ENCODE measurements at regions not wholly inside any gene's neighbourhood (a gene's known extent, or its start where the extent isn't known, plus 50 kb on each side); places are given as distances from the start of the nearest gene placed in this dataset.

GRCh38 chr13:103876571-103876970, 810.4 kb upstream of the SLC10A2 start:
- TF ChIP-seq, protein P1, sequence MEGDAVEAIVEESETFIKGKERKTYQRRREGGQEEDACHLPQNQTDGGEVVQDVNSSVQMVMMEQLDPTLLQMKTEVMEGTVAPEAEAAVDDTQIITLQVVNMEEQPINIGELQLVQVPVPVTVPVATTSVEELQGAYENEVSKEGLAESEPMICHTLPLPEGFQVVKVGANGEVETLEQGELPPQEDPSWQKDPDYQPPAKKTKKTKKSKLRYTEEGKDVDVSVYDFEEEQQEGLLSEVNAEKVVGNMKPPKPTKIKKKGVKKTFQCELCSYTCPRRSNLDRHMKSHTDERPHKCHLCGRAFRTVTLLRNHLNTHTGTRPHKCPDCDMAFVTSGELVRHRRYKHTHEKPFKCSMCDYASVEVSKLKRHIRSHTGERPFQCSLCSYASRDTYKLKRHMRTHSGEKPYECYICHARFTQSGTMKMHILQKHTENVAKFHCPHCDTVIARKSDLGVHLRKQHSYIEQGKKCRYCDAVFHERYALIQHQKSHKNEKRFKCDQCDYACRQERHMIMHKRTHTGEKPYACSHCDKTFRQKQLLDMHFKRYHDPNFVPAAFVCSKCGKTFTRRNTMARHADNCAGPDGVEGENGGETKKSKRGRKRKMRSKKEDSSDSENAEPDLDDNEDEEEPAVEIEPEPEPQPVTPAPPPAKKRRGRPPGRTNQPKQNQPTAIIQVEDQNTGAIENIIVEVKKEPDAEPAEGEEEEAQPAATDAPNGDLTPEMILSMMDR (IDR thresholded peaks at IDR 0.05; ENCODE audit: control extremely low read depth, extremely low read depth, low read depth, missing control alignments): no peak
- ChIA-PET POLR2A (no interaction called here), CTCF (no interaction called here)
- DNase-seq (ENCODE audit: extremely low spot score): no peak

DNA sequence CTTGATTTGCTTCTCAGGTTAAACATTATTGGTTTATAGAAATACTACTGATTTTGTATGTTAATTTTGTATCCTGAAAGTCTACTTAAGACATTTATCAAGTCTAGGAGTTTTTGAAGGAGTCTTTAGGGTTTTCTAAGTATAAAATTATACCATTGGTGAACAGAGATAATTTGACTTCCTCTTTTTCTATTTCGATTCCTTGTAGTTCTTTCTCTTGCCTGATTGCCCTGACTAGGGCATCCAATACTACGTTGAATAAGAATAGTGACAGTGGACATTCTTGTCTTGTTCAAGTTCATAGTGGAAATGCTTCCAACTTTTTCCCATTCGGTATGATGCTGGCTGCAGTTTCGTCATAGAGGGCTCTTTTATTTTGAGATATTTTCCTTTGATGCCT, 807.5 kb upstream of the SLC10A2 start:
- DNase-seq (ENCODE audit: extremely low spot score): no peak
- CTCF ChIA-PET: no interaction called here
- TF ChIP-seq, protein P1 (IDR thresholded peaks at IDR 0.05; ENCODE audit: control extremely low read depth, extremely low read depth, low read depth, missing control alignments): no peak
- POLR2A ChIA-PET: no interaction called here

GRCh38 chr13:103866048-103866447, 799.8 kb upstream of the SLC10A2 start:
- ChIA-PET POLR2A (no interaction called here), CTCF (no interaction called here)
- TF ChIP-seq, protein P1 (IDR thresholded peaks at IDR 0.05; ENCODE audit: control extremely low read depth, extremely low read depth, low read depth, missing control alignments): no peak
- DNase-seq (ENCODE audit: extremely low spot score): no peak

DNA sequence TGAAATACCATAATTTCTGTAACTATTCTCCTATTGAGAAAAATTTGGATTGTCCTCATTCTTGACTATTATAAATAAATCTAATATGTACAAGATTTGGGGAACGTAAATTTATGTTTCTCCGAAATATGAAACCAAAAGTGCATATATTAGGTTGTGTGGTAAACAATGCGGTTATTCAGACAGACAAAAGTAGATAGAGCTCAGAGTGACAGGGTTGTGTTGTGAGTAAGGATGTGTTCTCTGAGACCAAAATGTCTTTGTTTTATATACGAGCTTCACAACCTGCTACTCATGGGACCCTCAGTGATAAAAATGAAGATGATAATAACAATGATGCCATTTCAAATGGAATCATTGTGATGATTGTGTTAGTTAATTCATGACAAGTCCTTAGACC, 796.3 kb upstream of the SLC10A2 start:
- ChIA-PET POLR2A (no interaction called here), CTCF (interaction anchor here (1.0 to 1.8 kb wide), 4 partner anchors 11 to 182 kb away, joined by 3 to 4 read pairs (median 3); no protein-coding TSS in a partner anchor)
- TF ChIP-seq, protein P1 (IDR thresholded peaks at IDR 0.05; ENCODE audit: control extremely low read depth, extremely low read depth, low read depth, missing control alignments): no peak
- DNase-seq (ENCODE audit: extremely low spot score): no peak

- TF ChIP-seq, protein P1 (IDR thresholded peaks at IDR 0.05; ENCODE audit: control extremely low read depth, extremely low read depth, low read depth, missing control alignments): no peak
- ChIA-PET POLR2A (no interaction called here), CTCF (interaction anchor here (0.6 to 1.5 kb wide), 3 partner anchors 10 to 25 kb away, joined by 3 to 6 read pairs (median 3); no protein-coding TSS in a partner anchor)
- DNase-seq (ENCODE audit: extremely low spot score): no peak
Measured at GRCh38 chr13:103859952-103860351, 793.7 kb upstream of the SLC10A2 start.

DNA sequence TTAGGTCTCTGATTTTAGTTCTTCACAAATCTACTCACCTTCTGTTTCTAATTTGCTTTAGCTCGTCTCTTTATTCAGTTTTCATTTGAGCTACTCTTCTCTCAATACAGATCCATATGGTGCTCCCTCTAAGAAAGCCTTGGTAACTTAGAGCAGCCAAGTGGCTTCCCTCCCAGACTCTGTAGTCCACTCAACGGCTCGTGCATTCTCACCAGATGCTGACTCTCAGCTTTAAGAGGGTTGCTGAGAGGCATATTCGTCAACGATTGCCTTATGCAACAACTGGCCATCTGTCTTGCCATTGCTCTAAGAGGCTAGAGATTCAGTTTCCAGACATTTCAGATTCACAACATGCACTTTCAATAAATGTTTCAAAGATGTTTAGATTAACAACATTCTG, 785.8 kb upstream of the SLC10A2 start:
- DNase-seq (ENCODE audit: extremely low spot score): no peak
- ChIA-PET POLR2A (no interaction called here), CTCF (interaction anchor here (1.1 kb wide), 1 partner anchor 10 kb away, joined by 3 read pairs; no protein-coding TSS in a partner anchor)
- TF ChIP-seq, protein P1 (IDR thresholded peaks at IDR 0.05; ENCODE audit: control extremely low read depth, extremely low read depth, low read depth, missing control alignments): no peak

- TF ChIP-seq, protein P1 (IDR thresholded peaks at IDR 0.05; ENCODE audit: control extremely low read depth, extremely low read depth, low read depth, missing control alignments): no peak
- CTCF ChIA-PET: no interaction called here
- POLR2A ChIA-PET: no interaction called here
- no peak for DNase-seq (ENCODE audit: extremely low spot score)
Measured at GRCh38 chr13:103844471-103844870, 778.3 kb upstream of the SLC10A2 start.
